NCI-H146 (cell line): ENCODE measurements at regions not wholly inside any gene's neighbourhood (a gene's known extent, or its start where the extent isn't known, plus 50 kb on each side); places are given as distances from the start of the nearest gene placed in this dataset.
"Not testable (repeated sequence)": the region's sequence is repeated elsewhere in the genome, so short reads cannot be mapped to it uniquely, and the experiment has no call there.

Experiments
- DNase-seq: peaks from one replicate; lab custom pipeline; 2025; lab: John Stamatoyannopoulos, UW

GRCh38 chr4:23956601-23957364 lies 66.9 kb upstream of the PPARGC1A start:
- DNase-seq: no peak

GRCh38 chr4:23952258-23952657 lies 62.4 kb upstream of the PPARGC1A start:
- no peak for DNase-seq

- no peak for DNase-seq
These were observed 58.0 kb upstream of the PPARGC1A start for GRCh38 chr4:23947826-23948225.

GRCh38 chr4:23946299-23946698 lies 56.5 kb upstream of the PPARGC1A start:
- no peak for DNase-seq

GRCh38 chr4:23945451-23946017 lies 55.7 kb upstream of the PPARGC1A start:
- no peak for DNase-seq

- not testable (repeated sequence) for DNase-seq
These were observed 54.7 kb upstream of the PPARGC1A start for GRCh38 chr4:23944556-23944955.

- no peak for DNase-seq
These were observed 53.6 kb upstream of the PPARGC1A start for GRCh38 chr4:23943478-23943877.

GRCh38 chr4:23942471-23942870 lies 52.6 kb upstream of the PPARGC1A start:
- no peak for DNase-seq
